ENCODE measurements at regions not wholly inside any gene's neighbourhood (a gene's known extent, or its start where the extent isn't known, plus 50 kb on each side); places are given as distances from the start of the nearest gene placed in this dataset.
"Not testable (repeated sequence)": the region's sequence is repeated elsewhere in the genome, so short reads cannot be mapped to it uniquely, and the experiment has no call there.

DNA sequence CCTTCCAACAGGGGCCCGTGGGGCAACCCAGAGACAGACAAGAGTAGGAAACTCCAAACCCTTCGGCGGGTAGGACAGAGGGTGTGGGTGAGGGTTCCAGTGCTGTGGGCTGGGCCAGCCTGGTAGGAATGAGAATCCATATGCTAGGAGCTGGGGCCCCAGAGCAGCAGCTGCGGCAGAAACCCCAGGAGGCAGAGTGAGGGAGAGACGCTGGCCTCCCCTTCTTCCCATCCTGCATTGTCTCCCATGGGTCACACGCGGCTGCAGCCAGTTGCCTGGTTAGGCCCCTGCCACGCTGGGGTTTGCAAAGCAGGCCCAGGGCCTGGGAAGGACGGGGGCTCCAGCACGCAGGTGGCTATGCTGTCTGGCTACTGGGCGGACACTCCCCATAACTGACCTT, 113.1 kb upstream of the CCZ1B start:
- not testable (repeated sequence) for DNase-seq

DNA sequence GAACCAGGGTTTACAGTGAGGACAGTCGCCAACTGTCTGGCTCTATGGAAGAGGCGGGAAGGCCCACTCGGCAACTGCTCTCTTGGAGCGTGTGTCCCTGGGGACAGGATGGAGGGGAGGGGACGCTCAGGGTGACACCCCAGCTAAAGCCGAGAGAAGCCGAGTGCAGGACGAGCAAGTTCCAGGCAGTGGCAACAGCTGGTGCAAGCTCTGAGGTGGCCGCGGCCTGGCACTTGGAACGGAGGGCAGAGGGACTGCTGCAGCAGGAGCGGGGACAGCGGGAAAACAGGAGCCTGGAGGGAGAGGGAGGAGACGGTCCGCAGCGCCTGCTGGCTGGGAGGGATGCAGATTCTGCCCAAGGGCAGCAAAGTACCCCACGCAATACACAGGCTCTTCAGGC, 113.8 kb upstream of the CCZ1B start:
- not testable (repeated sequence) for DNase-seq

DNA sequence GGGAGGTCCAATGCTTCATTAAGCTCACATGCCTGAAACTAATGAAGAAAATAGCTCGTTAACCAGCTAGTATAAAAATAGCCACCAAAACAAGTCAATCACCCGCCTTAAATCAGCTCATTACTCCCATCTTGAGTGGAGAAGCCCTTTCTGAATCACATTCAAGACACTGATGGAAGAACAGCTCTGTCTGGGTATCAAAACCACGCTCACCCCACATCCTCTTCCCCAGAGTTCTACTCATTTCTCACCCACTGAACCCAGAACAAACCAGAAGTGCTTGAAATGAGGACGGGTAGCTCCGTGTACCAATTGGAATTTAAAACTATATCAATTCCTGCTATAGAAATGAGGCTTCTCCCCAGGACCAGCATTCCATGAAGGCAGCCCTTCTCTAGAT, 120.8 kb upstream of the CCZ1B start:
- not testable (repeated sequence) for DNase-seq

DNA sequence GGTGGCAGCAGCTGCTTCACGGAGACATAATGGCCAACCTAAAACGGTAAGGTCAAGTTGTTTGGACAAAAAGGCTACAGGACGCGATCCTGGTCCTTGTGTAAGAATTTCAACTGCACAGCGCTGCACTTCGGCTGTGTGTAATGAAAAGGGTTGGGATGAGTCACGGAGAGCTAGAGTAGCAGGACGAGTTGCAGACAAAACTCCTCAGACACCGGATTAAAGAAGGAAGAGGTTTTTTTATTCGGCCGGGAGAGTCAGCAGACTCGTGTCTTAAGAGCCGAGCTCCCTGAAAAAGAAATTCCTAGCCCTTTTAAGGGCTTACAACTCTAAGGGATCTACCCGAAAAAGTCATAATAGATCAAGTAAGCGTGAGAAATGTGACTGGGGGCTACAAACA, 124.2 kb upstream of the CCZ1B start:
- DNase-seq = not testable (repeated sequence)

DNA sequence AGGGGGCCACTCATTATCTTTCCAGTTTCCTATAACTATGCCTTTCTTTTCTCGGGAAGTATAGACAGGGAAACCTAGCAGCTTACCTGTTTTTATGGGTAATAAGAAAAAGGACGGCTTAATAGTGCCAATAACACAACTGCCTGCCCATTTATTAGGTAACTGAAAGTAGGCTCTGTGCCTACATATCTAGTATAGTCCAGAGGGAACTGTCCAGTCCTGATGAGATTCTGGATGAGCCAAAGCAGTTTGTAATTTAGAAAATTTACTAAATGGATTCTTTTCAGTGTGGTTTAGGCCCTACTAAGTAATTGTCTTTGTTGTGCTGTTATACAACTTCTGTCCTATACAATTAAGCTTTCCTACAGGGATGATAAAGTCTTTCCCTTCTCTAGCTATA, 125.5 kb upstream of the CCZ1B start:
- DNase-seq = not testable (repeated sequence)

DNA sequence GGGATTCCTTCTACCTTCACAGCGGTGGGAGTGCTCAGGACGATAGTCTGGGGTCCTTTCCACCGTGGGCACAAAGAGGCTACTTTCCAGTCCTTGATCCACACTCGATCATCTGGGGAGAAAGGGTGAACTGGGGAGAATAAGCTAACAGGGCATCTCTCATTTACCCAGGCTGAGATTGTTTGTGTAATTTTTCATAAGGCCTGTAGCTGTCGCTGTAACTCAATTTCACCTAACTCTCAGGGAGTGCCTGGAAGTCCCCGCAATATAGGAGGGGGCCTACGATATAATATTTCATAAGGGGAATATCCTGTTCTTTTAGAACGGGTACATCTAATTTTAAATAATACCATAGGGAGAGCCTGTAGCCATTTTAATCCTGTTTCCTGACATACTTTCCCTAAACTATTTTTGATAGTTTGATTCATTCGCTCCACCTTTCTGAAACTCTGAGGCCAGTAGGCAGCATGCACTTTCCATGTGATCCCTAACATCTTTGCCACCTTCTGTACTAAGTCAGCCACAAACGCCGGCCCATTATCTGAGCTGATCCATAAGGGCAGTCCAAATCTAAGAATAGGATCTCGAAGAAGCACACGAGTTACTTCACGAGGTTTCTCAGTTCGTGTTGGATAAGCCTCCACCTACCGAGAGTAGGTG, 127.2 kb upstream of the CCZ1B start:
- not testable (repeated sequence) for DNase-seq

DNA sequence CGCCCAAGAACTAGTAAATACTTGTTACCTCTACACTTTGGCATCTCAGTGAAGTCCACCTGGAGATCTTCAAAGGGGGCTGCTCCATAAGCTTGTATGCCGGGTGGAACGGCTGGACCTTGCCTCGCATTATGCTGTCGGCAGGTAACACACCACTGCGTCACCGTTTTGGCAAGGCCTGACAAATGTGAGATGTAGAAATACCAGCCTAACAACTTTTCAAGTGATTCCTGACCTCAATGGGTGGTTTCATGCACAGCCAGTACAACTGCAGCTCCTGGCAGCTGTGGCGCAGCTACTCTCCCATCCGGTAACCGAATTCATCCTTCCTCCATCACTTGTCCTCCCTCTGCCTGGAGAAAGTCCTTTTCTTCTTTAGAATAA, 127.7 kb upstream of the CCZ1B start:
- not testable (repeated sequence) for DNase-seq

DNA sequence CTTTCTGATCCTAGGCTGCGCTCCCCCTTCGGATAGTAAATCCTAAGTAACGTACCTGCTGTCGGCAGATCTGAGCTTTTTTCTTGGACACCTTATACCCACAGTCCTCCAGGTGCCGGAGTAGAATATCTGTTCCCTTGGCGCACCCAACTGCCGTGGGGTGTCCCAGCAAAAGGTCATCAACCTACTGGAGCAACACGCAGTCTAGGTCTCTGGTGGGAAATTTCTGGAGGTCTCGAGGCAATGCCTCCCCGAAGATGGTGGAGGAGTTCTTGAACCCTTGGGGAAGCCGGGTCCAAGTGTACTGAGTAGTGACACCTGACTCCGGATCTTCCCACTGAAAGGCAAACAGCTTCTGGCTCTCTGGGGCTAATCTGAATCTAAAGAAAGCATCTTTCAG, 129.3 kb upstream of the CCZ1B start:
- not testable (repeated sequence) for DNase-seq

DNA sequence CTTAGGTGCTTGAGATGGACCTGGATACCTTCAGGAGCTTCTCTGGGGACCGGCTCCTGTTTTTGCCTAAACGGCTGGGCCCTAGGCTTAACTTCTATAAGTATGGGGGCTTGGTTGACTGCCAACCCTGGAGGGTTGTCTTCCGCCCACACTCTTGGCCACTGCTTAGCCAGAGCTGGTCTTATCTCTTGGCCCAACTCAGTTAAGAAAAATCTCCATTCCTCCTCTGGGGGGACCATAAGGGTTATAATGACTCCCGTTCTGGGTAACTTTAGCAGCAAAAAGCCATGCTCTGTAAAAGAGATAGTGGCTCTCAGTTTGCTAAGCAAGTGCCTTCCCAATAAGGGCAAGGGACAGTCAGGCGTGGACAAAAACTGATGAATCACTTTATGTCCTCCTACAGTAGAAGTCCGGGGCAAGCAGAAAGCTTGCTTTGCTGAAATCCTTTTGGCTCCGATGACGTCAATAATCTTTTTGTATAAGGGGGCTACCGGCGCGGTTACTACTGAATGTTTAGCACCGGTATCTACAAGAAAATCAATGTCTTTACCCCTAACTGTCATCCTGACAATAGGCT, 130.0 kb upstream of the CCZ1B start:
- not testable (repeated sequence) for DNase-seq

DNA sequence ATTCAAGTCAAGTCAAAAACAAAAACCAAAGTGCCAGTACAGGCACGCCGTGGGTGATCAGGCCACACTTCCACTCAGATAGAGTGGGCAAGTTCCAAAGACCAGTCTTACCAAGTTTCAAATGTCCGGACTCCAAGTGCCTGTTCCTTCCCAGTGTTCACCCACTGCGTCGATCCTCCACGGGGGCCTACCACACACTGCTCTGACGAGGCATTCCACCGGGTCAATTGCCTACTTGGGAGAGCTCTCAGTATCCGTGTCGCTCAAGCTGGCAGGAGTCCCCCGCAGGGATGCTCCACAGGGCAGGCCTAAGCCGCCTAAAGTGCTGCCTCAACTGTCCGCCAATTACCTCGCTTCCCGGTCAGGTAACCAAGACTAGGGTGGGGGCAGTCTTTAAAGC, 132.3 kb upstream of the CCZ1B start:
- not testable (repeated sequence) for DNase-seq

DNA sequence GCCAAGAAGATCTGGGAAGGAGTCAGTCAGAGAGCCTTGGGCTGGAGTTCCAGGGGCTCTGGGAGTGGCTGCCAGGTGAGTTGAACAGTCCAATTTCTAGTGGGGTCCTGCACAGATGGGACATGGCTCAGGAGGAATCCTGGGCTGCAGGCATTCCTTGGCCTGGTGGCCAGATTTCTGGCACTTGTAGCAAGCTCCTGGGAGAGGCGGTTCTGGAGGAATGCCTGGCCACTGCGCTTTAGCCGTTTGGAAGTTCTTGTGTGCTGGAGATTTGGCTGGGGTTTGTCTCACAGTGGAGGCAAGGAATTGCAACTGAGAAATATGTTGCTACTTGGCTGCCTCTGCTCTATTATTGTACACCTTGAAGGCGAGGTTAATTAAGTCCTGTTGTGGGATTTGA, 133.9 kb upstream of the CCZ1B start:
- DNase-seq = not testable (repeated sequence)

DNA sequence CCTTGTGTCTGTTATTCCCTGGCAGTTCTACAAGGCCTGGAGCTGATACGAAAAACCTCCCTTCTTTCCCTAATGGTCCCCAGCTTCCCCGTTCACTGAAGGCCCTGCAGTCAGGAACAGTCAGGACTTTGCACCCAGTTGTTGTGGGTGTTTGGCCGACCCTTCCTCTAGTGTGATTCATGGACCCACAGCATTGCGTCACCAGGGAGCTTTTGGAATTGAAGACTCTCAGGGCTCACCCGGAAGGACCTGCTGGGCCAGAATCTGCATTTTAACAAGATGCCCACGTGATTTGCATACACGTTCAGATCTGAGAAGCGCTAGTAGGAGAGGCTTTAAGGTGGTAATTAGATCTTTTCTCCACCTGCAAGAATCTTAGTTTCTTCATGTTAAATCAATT, 136.8 kb upstream of the CCZ1B start:
- DNase-seq = not testable (repeated sequence)

DNA sequence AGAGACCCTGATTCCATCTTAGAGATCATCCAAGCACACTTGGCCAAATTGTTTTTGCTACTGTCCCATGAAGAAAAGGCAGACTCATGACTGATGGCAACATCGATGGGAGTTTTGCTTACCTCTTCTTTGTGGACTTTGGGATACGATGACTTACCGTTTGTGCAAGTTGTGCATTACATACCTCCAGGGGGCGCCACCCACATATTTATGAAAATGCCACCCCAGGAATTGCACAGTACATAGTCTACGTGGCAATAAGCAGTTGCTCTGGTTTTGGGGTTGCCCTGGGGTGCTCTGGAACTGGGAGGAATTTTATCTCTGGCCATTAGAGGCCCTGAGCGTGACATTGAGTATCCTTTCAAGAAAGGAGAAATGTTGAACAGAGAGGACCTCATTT, 139.0 kb upstream of the CCZ1B start:
- DNase-seq = not testable (repeated sequence)

DNA sequence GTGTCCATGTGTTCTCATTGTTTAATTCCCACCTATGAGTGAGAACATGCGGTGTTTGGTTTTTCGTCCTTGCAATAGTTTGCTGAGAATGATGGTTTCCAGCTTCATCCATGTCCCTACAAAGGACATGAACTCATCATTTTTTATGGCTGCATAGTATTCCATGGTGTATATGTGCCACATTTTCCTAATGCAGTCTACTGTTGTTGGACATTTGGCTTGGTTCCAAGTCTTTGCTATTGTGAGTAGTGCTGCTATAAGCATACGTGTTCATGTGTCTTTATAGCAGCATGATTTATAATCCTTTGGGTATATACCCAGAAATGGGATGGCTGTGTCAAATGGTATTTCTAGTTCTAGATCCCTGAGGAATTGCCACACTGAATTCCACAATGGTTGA, 144.1 kb upstream of the CCZ1B start:
- not testable (repeated sequence) for DNase-seq

DNA sequence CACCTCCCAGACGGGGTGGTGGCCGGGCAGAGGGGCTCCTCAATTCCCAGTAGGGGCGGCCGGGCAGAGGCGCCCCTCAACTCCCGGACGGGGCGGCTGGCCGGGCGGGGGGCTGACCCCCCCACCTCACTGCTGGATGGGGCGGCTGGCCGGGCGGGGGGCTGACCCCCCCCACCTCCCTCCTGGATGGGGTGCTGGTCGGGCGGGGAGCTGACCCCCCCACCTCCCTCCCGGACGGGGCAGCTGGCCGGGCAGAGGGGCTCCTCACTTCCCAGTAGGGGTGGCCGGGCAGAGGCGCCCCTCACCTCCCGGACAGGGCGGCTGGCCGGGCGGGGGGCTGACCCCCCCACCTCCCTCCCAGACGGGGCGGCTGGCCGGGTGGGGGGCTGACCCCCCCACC, 148.8 kb upstream of the CCZ1B start:
- not testable (repeated sequence) for DNase-seq

DNA sequence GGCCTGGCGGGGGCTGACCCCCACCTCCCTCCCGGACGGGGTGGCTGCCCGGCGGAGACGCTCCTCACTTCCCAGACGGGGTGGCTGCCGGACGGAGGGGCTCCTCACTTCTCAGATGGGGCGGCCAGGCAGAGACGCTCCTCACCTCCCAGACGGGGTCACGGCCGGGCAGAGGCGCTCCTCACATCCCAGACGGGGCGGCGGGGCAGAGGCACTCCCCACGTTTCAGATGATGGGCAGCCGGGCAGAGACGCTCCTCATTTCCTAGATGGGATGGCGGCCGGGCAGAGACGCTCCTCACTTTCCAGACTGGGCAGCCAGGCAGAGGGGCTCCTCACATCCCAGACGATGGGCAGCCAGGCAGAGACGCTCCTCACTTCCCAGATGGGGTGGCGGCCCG, 149.3 kb upstream of the CCZ1B start:
- not testable (repeated sequence) for DNase-seq

DNA sequence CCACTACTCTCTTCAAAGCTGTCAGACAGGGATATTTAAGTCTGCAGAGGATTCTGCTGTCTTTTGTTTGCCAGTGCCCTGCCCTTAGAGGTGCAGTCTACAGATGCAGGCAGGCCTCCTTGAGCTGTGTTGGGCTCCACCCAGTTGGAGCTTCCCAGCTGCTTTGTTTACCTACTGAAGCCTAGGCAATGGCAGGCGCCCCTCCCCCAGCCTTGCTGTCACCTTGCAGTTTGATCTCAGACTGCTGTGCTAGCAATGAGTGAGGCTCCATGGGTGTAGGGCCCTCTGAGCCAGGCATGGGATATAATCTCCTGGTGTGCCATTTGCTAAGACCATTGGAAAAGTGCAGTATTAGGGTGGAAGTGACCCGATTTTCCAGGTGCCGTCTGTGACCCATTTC, 151.3 kb upstream of the CCZ1B start:
- DNase-seq = not testable (repeated sequence)

DNA sequence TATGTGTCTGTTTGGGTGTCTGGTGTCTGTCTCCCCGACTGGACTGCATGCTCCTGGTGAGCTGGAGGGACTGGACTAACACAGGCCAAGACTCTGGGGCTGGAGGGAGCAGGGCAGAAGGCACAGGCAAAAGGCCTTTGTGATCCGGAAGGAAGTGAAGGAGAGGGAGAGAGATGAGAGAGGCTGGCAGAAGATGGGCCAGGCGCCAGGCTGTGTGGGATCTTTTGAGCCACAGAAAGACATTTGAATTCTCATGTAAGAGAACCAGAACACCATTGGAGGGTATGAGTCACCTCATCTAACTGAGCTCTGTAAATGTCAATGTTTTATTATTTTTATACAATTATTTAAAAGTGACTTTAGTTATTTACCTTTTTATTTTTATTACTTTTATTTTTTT, 152.3 kb upstream of the CCZ1B start:
- DNase-seq = not testable (repeated sequence)

DNA sequence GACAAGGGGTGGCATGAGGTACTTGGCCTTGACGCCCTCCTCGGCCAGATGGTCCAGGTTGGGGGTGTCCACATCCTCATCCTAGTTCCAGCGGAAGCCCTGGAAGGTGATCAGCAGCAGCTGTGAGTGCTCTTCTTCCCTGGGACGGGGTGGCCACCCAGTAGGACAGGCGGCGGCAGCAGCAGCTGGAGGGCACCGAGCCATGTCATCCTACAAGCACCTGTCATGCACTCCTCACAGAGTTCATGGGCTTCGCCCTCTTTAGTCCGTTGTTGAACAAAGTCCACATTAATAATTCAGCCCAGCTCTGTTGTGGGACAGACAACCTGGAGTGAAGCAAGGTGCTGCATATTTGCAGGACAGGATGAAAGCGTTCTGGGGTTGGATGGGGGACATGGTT, 153.4 kb upstream of the CCZ1B start:
- not testable (repeated sequence) for DNase-seq

DNA sequence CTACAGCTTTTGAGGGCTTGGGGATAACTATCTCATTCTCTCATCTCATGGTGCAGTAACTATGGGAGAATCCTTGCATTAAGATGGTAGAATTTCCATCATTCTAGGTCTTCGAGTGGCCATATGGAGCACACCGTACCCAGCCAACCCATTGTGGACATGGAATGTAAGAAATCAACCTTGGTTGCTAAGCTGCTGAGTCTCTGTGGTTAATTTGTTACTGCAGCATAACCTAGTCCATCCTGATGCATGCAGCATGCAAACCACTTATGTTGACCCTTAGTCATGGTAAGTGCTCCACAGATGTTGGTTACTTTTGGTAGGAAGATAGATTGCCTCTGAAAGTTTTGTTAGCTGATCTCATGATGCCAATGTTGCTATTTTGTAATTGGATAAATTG, 156.3 kb upstream of the CCZ1B start:
- DNase-seq = not testable (repeated sequence)

DNA sequence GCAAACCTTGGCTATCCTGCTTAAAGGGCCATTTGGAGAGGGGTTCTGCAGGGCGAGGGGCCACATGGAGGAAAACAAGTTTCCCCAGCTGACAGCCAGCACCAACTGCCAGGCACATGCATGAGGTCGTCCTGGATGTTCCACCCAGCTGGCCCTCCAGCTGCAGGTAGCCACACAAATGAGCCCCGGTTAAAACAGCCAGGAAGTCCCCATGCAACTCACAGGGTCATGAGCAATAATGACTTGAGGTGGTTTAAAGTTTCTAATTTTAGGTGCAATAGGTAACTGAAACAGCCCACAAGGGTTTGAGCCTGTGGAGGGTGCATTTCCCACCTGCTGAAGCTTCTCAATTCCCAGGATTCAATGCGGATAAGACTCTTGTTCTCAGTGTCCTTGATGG, 160.8 kb upstream of the CCZ1B start:
- DNase-seq = not testable (repeated sequence)

DNA sequence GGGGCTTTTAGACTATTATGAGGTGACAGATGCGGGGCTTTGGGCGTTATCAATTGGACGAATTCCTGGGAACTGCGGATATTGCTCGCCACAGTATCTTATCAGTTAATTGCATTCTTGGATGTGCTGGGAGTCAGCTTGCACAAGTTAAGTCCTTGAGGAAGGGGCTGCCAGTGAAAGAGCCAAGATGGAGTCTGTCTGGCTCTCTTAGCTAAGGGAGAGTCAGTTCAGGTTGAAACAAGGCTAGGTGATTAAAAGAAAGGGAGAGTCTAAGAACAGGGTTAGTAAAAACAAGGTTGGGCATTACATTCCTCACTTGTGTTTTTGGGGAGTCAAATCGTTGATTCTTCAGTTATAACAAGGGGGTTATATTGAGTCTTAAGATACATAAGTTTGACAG, 162.5 kb upstream of the CCZ1B start:
- not testable (repeated sequence) for DNase-seq

DNA sequence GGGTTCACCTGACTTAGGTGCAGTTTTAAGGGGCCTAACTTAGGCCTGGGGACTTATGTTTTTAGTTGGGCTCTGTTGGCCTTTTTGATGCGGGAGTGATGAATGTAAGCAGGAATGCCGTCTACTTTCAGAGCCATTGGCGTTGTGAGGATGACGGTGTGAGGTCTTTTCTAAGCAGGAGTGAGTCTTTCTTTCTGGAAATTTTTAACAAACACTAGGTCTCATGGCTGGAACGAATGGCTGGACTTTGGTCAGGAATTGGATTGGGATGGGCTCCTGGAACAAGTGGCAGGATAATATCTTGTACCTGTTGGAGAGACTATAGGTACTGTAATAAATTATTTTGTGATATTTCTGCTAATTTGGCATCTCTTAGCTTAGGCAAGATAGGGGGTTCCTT, 163.9 kb upstream of the CCZ1B start:
- not testable (repeated sequence) for DNase-seq

DNA sequence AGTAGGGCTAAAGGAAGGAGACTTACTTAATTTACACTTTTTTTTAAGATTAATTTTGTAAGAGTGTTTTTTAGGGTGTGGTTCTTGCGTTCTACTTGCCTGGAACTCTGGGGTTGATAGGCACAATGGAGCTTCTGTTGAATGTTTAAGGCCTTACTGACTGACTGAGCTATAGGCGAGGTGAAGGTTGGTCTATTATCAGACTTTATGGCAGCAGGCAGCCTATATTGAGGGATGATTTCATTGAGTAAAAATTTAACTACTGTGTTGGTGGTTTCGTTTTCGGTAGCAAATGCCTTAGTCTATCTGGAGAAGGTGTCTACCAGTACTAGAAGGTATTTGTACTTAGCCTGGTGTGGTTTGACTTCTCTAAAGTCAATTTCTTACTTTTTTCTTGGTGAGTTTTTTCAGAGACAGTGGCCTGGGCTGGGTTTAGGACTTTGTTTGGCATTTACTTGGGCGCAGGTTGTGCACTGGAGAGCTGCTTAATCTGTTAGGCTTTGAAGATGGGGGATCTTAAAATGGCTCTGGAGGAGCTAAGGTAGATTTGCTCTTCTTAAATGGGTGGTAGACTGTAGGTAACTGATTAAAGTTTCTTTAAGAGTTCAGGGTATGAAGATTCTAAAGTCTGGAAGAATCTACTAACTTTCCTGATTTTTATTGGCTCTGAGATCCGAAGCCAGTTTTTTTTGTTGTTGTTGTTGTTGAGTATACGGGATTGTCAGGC, 164.5 kb upstream of the CCZ1B start:
- not testable (repeated sequence) for DNase-seq
